DND-41 (cell line): ENCODE measurements at regions not wholly inside any gene's neighbourhood (a gene's known extent, or its start where the extent isn't known, plus 50 kb on each side); places are given as distances from the start of the nearest gene placed in this dataset.

Source experiments
- ATAC-seq: fragments of 200-7000 bp; cut with Tn5 transposase; 3 replicates; pipeline ENCODE4 v1.9.1; 2021; ENCODE audit warnings: low read depth; ENCODE audit not compliant: insufficient read depth
- DNase-seq: peaks from one replicate; pipeline ENCODE4 v3.0.0-alpha.2; 2020
- H2AFZ ChIP-seq: 2 replicates; pipeline ENCODE4 v1.6.0; 2012; ENCODE audit warnings: low read depth, low read length
- H3K27ac ChIP-seq: 2 replicates; pipeline ENCODE4 v1.5.1; 2012; ENCODE audit warnings: low read length, inconsistent platforms
- H3K27me3 ChIP-seq: fragments of 200-600 bp; sonication (generic); 2 replicates; pipeline ENCODE4 v1.6.0; 2012; ENCODE audit warnings: low read length, mild to moderate bottlenecking, inconsistent platforms; ENCODE audit not compliant: insufficient read depth, poor library complexity
- H3K36me3 ChIP-seq: 2 replicates; pipeline ENCODE4 v1.5.1; 2012; ENCODE audit warnings: low read length, inconsistent platforms; ENCODE audit not compliant: insufficient read depth
- H3K4me1 ChIP-seq: 2 replicates; pipeline ENCODE4 v1.5.1; 2012; ENCODE audit warnings: mild to moderate bottlenecking, low read length; ENCODE audit not compliant: insufficient read depth
- H3K4me2 ChIP-seq: 2 replicates; pipeline ENCODE4 v1.6.0; 2012; ENCODE audit warnings: mild to moderate bottlenecking, moderate library complexity, low read length, inconsistent platforms; ENCODE audit not compliant: insufficient read depth
- H3K4me3 ChIP-seq, 2 experiments: fragments of 200-600 bp in 1 of 2; shearing (Covaris generic) in 1 of 2; 2 replicates each; pipeline ENCODE4 v1.5.1; 2012 to 2016; ENCODE audit warnings: inconsistent platforms in 2 of 2, low read length in 2 of 2, mild to moderate bottlenecking in 2 of 2, low read depth in 1 of 2, moderate library complexity in 1 of 2
- H3K79me2 ChIP-seq: 2 replicates; pipeline ENCODE4 v1.6.0; 2012; ENCODE audit warnings: low read length, inconsistent platforms; ENCODE audit not compliant: insufficient read depth
- H3K9ac ChIP-seq: 2 replicates; pipeline ENCODE4 v1.6.0; 2012; ENCODE audit warnings: low read depth, mild to moderate bottlenecking, inconsistent platforms, low read length, moderate library complexity
- H3K9me3 ChIP-seq: 2 replicates; pipeline ENCODE4 v1.5.1; 2012; ENCODE audit warnings: low read length, moderate library complexity, mild to moderate bottlenecking, inconsistent platforms; ENCODE audit not compliant: insufficient read depth, severe bottlenecking
- H4K20me1 ChIP-seq: 2 replicates; pipeline ENCODE4 v1.6.0; 2012; ENCODE audit warnings: low read length; ENCODE audit not compliant: insufficient read depth
- EZH2 ChIP-seq: IDR thresholded peaks from 3 replicates; pipeline ENCODE4 v1.6.1; 2012; ENCODE audit warnings: borderline replicate concordance, low read depth, mild to moderate bottlenecking, moderate library complexity, low read length, inconsistent platforms; ENCODE audit not compliant: severe bottlenecking
- TF ChIP-seq, protein P1 (sequence below): IDR thresholded peaks from 2 replicates; pipeline ENCODE4 v1.5.1; 2012; ENCODE audit warnings: borderline replicate concordance, low read length, moderate library complexity, mild to moderate bottlenecking; ENCODE audit not compliant: poor library complexity, severe bottlenecking; ENCODE audit errors: extremely low read depth

DNA sequence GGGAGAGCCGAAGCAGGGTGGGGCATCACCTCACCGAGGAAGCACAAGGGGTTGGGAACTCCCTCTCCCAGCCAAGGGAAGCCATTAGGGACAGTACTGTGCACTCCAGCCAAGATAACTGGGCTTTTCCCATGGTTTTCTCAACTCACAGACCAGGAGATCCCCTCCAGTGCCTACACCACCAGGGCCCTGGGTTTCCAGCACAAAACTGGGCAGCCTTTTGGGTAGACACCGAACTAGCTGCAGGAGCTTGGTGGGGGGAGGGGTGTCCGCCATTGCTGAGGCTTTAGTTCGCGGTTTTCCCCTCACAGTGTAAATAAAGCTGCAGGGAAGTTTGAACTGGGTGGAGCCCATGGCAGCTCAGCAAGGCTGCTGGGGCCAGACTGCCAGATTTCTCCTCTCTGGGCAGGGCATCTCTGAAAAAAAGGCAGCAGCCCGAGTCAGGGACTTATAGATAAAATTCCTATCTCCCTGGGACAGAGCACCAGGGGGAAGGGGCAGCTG lies 129.6 kb upstream of the LMCD1 start:
- peak; percentile 39; the same call in 1 of the 3 replicates for ATAC-seq
- Histone ChIP-seq H3K79me2 (no peaks in the 10 kb centered on the region), H3K27ac (0 out of 2 replicates have a peak overlapping the region, but pooled peaks have one; percentile 0), H4K20me1 (no peaks in the 10 kb centered on the region), H3K27me3 (no peaks in the 10 kb centered on the region), H3K4me3 (no peak overlapping the region), H3K9me3 (no peaks in the 10 kb centered on the region), H3K4me1 (peaks cover 6% of the 10 kb centered on the region; the same call in 1 of the 2 replicates), H2AFZ (peak overlapping the region; percentile 21; the same call in 1 of the 2 replicates), H3K4me2 (no peak overlapping the region), H3K36me3 (no peaks in the 10 kb centered on the region), H3K9ac (no peak overlapping the region)
- TF ChIP-seq EZH2 = no peak
- TF ChIP-seq, protein P1, sequence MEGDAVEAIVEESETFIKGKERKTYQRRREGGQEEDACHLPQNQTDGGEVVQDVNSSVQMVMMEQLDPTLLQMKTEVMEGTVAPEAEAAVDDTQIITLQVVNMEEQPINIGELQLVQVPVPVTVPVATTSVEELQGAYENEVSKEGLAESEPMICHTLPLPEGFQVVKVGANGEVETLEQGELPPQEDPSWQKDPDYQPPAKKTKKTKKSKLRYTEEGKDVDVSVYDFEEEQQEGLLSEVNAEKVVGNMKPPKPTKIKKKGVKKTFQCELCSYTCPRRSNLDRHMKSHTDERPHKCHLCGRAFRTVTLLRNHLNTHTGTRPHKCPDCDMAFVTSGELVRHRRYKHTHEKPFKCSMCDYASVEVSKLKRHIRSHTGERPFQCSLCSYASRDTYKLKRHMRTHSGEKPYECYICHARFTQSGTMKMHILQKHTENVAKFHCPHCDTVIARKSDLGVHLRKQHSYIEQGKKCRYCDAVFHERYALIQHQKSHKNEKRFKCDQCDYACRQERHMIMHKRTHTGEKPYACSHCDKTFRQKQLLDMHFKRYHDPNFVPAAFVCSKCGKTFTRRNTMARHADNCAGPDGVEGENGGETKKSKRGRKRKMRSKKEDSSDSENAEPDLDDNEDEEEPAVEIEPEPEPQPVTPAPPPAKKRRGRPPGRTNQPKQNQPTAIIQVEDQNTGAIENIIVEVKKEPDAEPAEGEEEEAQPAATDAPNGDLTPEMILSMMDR = no peak
- peak; percentile 34 for DNase-seq

- no peaks in the 10 kb centered on the region for H3K79me2 ChIP-seq
- H3K9me3 ChIP-seq = no peaks in the 10 kb centered on the region
- no peaks in the 10 kb centered on the region for H3K4me1 ChIP-seq
- no peak for ATAC-seq
- no peaks in the 10 kb centered on the region for H3K27me3 ChIP-seq
- H3K27ac ChIP-seq = no peak overlapping the region
- no peaks in the 10 kb centered on the region for H3K36me3 ChIP-seq
- H3K4me3 ChIP-seq = no peak overlapping the region
- H3K9ac ChIP-seq = no peak overlapping the region
- no peak overlapping the region for H3K4me2 ChIP-seq
- no peak overlapping the region for H2AFZ ChIP-seq
- no peak for DNase-seq
- H4K20me1 ChIP-seq = no peaks in the 10 kb centered on the region
- TF ChIP-seq, protein P1 = no peak
- TF ChIP-seq EZH2 = no peak
These were observed 120.5 kb upstream of the LMCD1 start for GRCh38 chr3:8380904-8381704.

DNA sequence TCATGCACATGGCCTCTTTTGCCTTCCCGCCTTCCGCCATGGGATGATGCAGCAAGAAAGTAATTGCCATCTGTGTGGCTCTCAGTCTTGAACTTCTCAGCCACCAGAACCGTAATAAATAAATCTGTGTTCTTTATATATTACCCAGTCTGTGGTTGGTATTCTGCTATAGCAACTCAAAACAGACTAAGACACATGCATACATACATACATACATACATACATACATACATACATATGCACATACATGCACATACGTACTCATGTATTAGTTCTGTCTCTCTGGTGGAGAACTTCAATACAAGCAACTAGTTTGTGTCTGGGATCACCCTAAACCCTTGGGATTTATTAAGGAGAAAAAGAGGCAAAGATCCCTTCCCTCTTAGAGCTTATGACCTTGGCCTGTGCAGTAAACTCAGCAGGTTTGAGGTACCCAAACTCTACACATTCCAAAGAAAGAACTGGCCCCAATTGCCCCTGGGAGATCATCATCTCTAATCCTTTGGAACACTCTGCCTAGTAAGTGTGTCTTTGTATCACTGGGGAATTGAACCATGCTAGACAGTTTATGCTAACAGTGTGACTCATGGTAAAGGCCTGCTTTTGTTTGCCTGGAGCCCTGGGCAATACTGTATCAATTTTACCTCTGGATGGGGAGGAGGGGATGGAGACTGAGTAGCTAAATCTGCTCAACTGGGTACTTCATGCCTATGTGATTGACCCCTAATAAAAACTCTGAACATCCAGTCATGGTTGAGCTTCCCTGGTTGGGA lies 115.6 kb upstream of the LMCD1 start:
- Histone ChIP-seq H3K27me3 (no peaks in the 10 kb centered on the region), H4K20me1 (no peaks in the 10 kb centered on the region), H3K4me1 (no peaks in the 10 kb centered on the region), H3K4me3 (no peak overlapping the region), H2AFZ (no peak overlapping the region), H3K79me2 (no peaks in the 10 kb centered on the region), H3K36me3 (no peaks in the 10 kb centered on the region), H3K4me2 (no peak overlapping the region), H3K27ac (no peak overlapping the region), H3K9ac (no peak overlapping the region), H3K9me3 (no peaks in the 10 kb centered on the region)
- TF ChIP-seq, protein P1 = no peak
- TF ChIP-seq EZH2 = no peak
- no peak for DNase-seq
- no peak for ATAC-seq
